SK-N-MC (cell line): ENCODE measurements at regions not wholly inside any gene's neighbourhood (a gene's known extent, or its start where the extent isn't known, plus 50 kb on each side); places are given as distances from the start of the nearest gene placed in this dataset.

Source experiments
- DNase-seq: peaks from one replicate; pipeline ENCODE4 v3.0.0-alpha.2; 2011; ENCODE audit warnings: low read depth, low spot score
- H3K27ac ChIP-seq: fragments of 200-600 bp; sonication (generic); 2 replicates; pipeline ENCODE4 v1.5.1; 2016; ENCODE audit warnings: mixed run types
- H3K36me3 ChIP-seq: fragments of 200-600 bp; sonication (generic); 2 replicates; pipeline ENCODE4 v1.6.1; 2017; ENCODE audit warnings: antibody characterized with exemption, low read length, mixed read lengths; ENCODE audit not compliant: insufficient read depth
- H3K4me3 ChIP-seq: fragments of 200-600 bp; sonication (generic); 2 replicates; pipeline ENCODE4 v1.5.1; 2016
- H3K9ac ChIP-seq: fragments of 200-600 bp; sonication (generic); 2 replicates; pipeline ENCODE4 v1.8.0; 2017; ENCODE audit warnings: mixed run types, mixed read lengths; ENCODE audit not compliant: insufficient read length
- H3K9me3 ChIP-seq: fragments of 200-600 bp; sonication (generic); 2 replicates; pipeline ENCODE4 v1.6.1; 2017; ENCODE audit warnings: low read depth, mild to moderate bottlenecking, antibody characterized with exemption, low read length, moderate library complexity, mixed read lengths
- EZH2 ChIP-seq: fragments of 200-600 bp; sonication (generic); IDR thresholded peaks from one replicate; pipeline ENCODE4 v1.6.1; 2017; ENCODE audit warnings: antibody characterized with exemption
- FOXP2 ChIP-seq: optimal IDR thresholded peaks from 2 replicates; pipeline ENCODE3; 2011; ENCODE audit warnings: mild to moderate bottlenecking, moderate library complexity; ENCODE audit not compliant: insufficient read depth; ENCODE audit errors: extremely low read length, control extremely low read depth
- POLR2AphosphoS5 ChIP-seq: IDR thresholded peaks from 2 replicates; pipeline ENCODE4 v1.6.1; 2012; ENCODE audit warnings: mild to moderate bottlenecking, low read depth, low read length, borderline replicate concordance

- Histone ChIP-seq H3K9ac (no peak overlapping the region), H3K4me3 (no peak overlapping the region), H3K9me3 (no peaks in the 10 kb centered on the region; the same call in 1 of the 2 replicates), H3K27ac (no peak overlapping the region), H3K36me3 (no peaks in the 10 kb centered on the region)
- TF ChIP-seq POLR2AphosphoS5 (no peak), EZH2 (no peak), FOXP2 (no peak)
- DNase-seq, result no peak
These were observed 54.3 kb upstream of the SERTM1 start for GRCh38 chr13:36619535-36619934.
